HUDEP-2 (cell line): ENCODE measurements at regions not wholly inside any gene's neighbourhood (a gene's known extent, or its start where the extent isn't known, plus 50 kb on each side); places are given as distances from the start of the nearest gene placed in this dataset.

Experiments used
- DNase-seq, 76 experiments: peaks; one replicate each; lab custom pipeline; 2025; ENCODE audit not compliant: unreplicated experiment in 76 of 76; lab: John Stamatoyannopoulos, UW

GRCh38 chr2:205937211-205937610 is 148.8 kb downstream of the INO80D start:
- DNase-seq: no peak

DNA sequence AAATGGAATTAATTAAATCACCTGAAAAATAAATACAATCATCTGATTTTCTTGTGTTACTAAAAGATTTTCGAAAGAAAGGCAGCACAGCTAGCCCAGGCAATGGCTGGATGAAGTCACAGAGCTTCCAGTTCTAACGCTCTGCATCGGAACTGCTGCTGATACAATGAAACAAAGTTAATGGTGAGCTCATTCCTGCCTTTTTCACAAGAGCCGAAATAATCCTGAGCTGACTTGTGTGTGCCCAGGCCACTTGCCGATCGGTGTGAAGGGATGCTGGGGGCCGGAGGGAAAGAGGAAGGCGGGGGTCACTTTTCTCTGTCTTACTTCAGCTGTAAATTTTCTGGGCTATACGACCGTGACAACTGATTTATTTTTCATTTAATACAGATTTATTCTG is 149.5 kb downstream of the INO80D start:
- DNase-seq: no peak

GRCh38 chr2:205934443-205934842 is 151.5 kb downstream of the INO80D start:
- no peak for DNase-seq

- DNase-seq: no peak
Observed at GRCh38 chr2:205932861-205933260, 153.1 kb downstream of the INO80D start.

DNA sequence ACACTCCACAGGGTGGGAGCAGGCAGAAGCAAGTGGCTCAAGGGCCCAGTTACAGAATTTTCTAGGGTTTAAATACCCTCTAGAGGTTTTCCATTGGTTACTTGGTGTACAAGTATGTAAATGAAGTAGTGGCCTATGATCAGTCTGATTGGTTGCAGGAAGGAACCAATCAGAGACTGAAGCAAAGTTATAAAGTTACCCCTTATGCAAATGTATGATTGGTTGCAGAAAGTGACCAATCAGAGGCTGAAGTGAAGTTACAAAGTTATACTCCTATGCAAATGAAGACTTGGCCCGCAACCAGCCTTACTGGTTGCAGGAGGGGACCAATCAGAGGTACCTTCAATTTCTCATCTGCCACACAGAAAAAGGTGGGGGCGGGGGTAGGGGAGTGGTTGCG is 154.6 kb downstream of the INO80D start:
- DNase-seq: no peak

GRCh38 chr2:205930209-205930608 is 155.8 kb downstream of the INO80D start:
- DNase-seq: no peak

GRCh38 chr2:205929246-205929942 is 156.6 kb downstream of the INO80D start:
- DNase-seq: no peak

DNA sequence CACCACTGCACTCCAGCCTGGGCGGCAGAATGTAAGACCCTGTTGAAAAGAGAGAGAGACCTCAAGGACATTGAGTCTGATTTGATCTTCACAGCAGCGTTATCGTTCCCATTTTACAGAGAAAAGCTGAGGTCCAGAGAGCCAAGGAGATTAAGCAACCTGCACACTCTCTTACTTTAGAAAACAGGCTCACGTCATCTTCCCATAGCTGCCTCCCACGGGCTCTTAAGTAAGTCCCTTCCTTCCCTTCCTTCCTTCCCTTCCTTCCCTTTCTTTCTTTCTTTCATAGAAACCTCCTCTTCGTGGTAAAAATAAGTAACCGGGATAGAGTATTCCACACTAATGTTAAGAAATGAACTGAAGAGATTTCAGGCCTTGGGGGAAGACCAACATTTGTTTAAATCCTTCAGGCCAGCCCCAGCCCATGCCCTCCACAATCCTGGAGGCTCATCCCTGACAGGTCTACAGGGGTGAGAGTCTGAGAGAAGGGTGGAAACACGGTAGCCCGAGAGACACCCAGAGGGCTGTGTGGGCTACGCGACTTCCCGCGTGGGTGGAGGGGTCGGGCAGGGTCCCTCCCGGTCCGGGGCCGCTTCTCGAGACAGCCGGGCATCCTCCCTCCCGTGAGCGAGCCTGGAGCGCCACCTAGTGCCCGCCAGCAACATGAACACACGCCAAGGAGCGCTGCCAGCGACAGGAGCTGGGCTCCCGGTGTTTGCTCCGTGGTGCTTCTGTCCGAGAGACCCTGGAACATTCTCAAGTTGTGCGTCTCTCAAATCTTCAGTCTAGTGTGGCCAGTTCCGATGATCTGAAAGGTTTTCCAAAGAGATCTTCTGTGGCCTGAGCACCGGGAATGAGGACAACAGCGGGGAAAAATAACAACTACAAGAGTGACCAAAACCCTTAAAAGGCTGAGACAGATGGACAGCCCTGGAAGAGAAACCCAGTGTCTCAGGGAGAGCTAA is 160.3 kb downstream of the INO80D start:
- peak in 48 of 76 experiments; percentile 5 to 68 (median 30) for DNase-seq

GRCh38 chr2:205924676-205925075 is 161.3 kb downstream of the INO80D start:
- DNase-seq: no peak

DNA sequence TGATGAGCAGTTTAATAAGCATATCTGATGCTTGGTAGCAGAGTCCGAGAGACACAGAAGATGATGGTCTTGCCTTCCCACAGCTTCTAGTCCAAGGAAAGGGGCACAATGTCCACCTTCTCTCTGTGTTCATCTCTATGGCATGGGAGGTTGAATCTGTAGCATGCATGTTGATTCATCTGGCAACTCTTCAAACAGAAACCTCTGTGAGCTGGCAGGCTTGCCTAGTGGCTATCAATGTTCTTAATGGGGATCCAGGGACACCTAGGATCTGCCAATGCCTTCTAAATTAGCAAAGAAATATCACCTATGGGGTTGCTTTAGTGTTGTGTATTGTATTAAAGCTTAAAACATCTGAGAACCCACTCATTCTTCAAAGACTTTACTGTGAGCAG is 170.8 kb downstream of the INO80D start:
- DNase-seq: no peak

- no peak for DNase-seq
Observed at GRCh38 chr2:205914213-205915129, 171.5 kb downstream of the INO80D start.

GRCh38 chr2:205913668-205914067 is 172.3 kb downstream of the INO80D start:
- no peak for DNase-seq

- DNase-seq: no peak
Observed at GRCh38 chr2:205911306-205911705, 174.7 kb downstream of the INO80D start.

- DNase-seq: no peak
Observed at GRCh38 chr2:205909184-205909572, 176.8 kb downstream of the INO80D start.

DNA sequence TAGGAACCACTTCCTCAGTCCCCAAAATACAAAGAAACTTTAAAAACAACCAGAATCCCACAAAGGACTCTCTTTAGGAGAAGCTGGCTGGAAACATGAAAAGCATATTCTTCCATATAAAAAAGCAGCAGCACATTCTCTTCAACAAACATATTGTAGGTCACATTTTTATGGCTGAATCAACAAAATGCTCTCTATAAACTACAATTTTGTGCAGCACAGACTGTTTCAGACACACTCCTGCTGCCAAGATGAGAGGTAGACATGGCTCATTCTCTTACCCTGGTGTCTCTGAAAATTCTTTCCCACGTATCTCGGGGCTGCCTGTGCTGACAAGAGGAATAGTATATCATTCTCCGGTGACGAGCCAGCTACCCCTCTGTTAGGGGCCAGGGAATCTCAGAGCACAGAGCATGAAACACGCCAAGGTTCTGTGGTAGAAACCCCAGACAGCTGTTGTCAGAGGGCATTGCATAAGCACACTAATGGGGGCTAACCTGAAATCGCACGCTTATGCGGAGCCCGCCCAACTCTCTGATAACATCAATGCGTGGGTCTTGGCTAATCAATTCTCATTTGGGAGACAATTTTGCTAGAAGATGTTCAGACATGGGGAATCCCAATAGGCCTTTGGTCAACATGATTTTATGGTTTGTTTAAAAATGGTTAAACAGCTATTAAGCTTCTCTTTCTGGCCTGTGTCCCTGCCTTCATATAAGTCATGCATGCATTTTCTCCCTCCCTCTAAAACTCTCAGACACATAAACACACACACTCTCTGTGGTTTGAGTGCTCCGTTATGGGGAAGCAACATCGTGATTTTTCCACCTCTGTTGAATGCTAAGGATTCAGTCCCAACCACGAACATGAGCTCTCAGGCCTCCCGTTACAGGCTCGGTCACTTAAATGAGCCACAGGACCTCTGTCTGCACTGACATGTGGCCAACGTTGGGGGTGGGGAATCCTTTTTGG is 177.5 kb downstream of the INO80D start:
- DNase-seq: no peak

DNA sequence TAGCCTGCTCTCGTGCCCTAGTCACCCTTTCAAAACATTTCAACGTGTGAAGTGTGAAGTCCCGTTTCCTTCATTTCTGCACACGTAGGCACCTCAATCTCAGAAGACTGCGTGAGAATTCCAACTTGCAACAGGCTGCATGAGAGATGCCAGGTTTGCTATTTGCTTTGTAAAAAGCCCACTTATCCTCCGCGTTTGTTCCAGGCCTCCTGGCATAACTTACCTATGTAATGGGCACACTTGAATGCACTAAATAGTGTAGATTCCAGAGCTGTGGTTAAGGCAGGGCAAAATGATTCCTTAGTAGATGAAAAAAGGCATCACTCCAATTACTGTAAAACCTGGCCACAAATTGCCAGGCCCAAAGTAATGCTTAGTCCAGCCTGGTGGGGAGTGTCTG is 179.6 kb downstream of the INO80D start:
- no peak for DNase-seq

GRCh38 chr2:205905576-205905975 is 180.4 kb downstream of the INO80D start:
- DNase-seq: no peak

DNA sequence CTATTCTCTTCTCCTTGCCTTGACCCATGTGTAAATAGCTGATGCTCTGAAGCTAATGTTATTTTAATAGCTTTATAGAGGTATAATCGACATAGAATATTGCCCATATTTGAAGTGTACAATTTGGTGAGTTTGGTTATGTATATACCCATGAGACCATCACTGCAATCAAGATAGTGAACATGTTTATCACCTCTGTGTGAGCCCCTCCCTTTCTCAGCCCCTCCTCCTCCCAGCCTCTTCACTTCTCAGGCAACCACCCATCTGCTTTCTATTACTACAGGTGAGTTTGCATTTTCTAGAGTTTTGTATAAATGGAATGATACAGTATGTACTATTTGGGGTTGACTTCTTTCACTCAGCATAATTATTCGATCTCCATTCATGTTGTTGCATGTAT is 181.1 kb downstream of the INO80D start:
- DNase-seq: no peak

- peak in 12 of 76 experiments; percentile 2 to 13 (median 8) for DNase-seq
Observed at GRCh38 chr2:205903549-205904129, 182.3 kb downstream of the INO80D start.
